ENCODE measurements at regions not wholly inside any gene's neighbourhood (a gene's known extent, or its start where the extent isn't known, plus 50 kb on each side); places are given as distances from the start of the nearest gene placed in this dataset.

GRCh38 chr1:86289746-86290145 lies 106.4 kb downstream of the ODF2L start (continued):
- TF ChIP-seq REST (IDR thresholded peaks at IDR 0.05; ENCODE audit: borderline replicate concordance) (no peak), REST (CRISPR knock-in tag; IDR thresholded peaks at IDR 0.05; ENCODE audit: low read depth) (no peak)

DNA sequence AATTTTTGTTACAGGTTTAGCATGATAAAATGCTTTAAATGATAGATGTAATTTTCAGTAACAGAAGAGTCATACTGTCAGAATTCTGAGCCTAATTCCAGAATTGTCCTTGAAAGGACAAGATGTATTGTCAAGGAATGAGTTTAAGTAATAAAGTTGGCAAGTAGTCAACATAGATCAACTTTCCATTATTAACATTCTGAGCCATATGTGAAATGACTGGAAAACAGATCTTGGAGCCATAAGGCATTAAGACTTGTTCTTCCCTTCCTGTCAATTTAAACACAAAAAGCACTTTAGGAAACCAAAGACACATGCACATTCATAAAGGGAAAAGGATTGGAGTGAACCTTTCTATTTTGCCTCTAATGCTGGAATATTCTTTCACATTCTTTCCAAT lies 107.0 kb downstream of the ODF2L start:
- BruUV-seq (replicated peaks), result no TSS peak
- no peaks in the 10 kb centered on the region for H3K79me2 ChIP-seq (ENCODE audit: control insufficient read depth, insufficient read depth, low read length)
- FAIRE-seq, result no peak
- H3K4me2 ChIP-seq (ENCODE audit: insufficient read depth, low read length), result no peak overlapping the region
- no peaks in the 10 kb centered on the region for H3K9me1 ChIP-seq (ENCODE audit: control insufficient read depth, insufficient read depth, low read length)
- H3K27me3 ChIP-seq (ENCODE audit: control insufficient read depth in 2 of 2, insufficient read depth in 2 of 2, low read length in 2 of 2), result no peaks in the 10 kb centered on the region
- no peak overlapping the region for H3K4me3 ChIP-seq
- H3K36me3 ChIP-seq (ENCODE audit: control insufficient read depth, insufficient read depth, low read length), result no peaks in the 10 kb centered on the region
- no peak for ATAC-seq
- no peaks in the 10 kb centered on the region for H4K20me1 ChIP-seq (replicated peaks; ENCODE audit: control insufficient read depth, insufficient read depth, low read length)
- in situ Hi-C loops (cut with MboI), result no loop called here
- DNase-seq (ENCODE audit: extremely low read depth in 1 of 4, low spot score in 3 of 4), result no peak
- H3K27ac ChIP-seq (ENCODE audit: extremely low read depth, low read depth, low read length), result no peak overlapping the region
- no peak overlapping the region for H3K9ac ChIP-seq (ENCODE audit: insufficient read depth in 1 of 2, low read depth in 2 of 2, low read length in 2 of 2)
- no peaks in the 10 kb centered on the region for H3K4me1 ChIP-seq (replicated peaks in 1 of 2; ENCODE audit: control insufficient read depth in 2 of 2, insufficient read depth in 2 of 2, low read length in 2 of 2)
- ChIA-PET CTCF (ENCODE audit: low intra/inter-chr PET ratio) (no interaction called here), POLR2A (no interaction called here)
- no peak overlapping the region for H2AFZ ChIP-seq (ENCODE audit: low read depth, low read length)
- intact Hi-C loops (cut with micrococcal nuclease), result no loop called here
- H3K9me3 ChIP-seq (replicated peaks; ENCODE audit: control insufficient read depth, insufficient read depth, low read depth, low read length), result no peaks in the 10 kb centered on the region
- TF ChIP-seq MTA2 (IDR thresholded peaks at IDR 0.05; ENCODE audit: low read depth), result no peak
- no peak for TF ChIP-seq SRSF3 (IDR thresholded peaks at IDR 0.05; ENCODE audit: insufficient read depth, low read length)
- TF ChIP-seq WHSC1 (IDR thresholded peaks at IDR 0.05; ENCODE audit: low read length), result no peak
- no peak for TF ChIP-seq MTA3 (IDR thresholded peaks at IDR 0.05; ENCODE audit: borderline replicate concordance)
- TF ChIP-seq NEUROD1 (IDR thresholded peaks at IDR 0.05; ENCODE audit: borderline replicate concordance, low read depth, low read length, partially characterized antibody), result no peak
- TF ChIP-seq RAD51 (IDR thresholded peaks at IDR 0.05; ENCODE audit: borderline replicate concordance, low read depth), result no peak
- TF ChIP-seq ATF3 (IDR thresholded peaks at IDR 0.05), result no peak
- TF ChIP-seq ATF3 (CRISPR knock-in tag; conservative IDR thresholded peaks at IDR 0.05), result no peak
- TF ChIP-seq, protein P1, sequence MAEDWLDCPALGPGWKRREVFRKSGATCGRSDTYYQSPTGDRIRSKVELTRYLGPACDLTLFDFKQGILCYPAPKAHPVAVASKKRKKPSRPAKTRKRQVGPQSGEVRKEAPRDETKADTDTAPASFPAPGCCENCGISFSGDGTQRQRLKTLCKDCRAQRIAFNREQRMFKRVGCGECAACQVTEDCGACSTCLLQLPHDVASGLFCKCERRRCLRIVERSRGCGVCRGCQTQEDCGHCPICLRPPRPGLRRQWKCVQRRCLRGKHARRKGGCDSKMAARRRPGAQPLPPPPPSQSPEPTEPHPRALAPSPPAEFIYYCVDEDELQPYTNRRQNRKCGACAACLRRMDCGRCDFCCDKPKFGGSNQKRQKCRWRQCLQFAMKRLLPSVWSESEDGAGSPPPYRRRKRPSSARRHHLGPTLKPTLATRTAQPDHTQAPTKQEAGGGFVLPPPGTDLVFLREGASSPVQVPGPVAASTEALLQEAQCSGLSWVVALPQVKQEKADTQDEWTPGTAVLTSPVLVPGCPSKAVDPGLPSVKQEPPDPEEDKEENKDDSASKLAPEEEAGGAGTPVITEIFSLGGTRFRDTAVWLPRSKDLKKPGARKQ (CRISPR knock-in tag; IDR thresholded peaks at IDR 0.05), result no peak
- no peak for TF ChIP-seq MCM3 (IDR thresholded peaks at IDR 0.05)
- TF ChIP-seq ZNF324 (CRISPR knock-in tag; IDR thresholded peaks at IDR 0.05), result no peak
